GM21528 (cell line): ENCODE measurements at regions not wholly inside any gene's neighbourhood (a gene's known extent, or its start where the extent isn't known, plus 50 kb on each side); places are given as distances from the start of the nearest gene placed in this dataset.

Experiments
- ATAC-seq: cut with Tn5 transposase; IDR thresholded peaks from one replicate; pipeline ENCODE4 v1.9.1; 2021; ENCODE audit warnings: mild to moderate bottlenecking, moderate library complexity; ENCODE audit not compliant: unreplicated experiment, low FRiP score

- no peak for ATAC-seq
Measured at GRCh38 chr3:15942936-15943335, 145.2 kb upstream of the ANKRD28 start.

GRCh38 chr3:15948388-15948787 lies 150.6 kb upstream of the ANKRD28 start:
- ATAC-seq = no peak

GRCh38 chr3:15952543-15953175 lies 154.9 kb upstream of the ANKRD28 start:
- no peak for ATAC-seq

- no peak for ATAC-seq
Measured at GRCh38 chr3:15953841-15954240, 156.1 kb upstream of the ANKRD28 start.

- ATAC-seq = no peak
Measured at GRCh38 chr3:15955968-15956367, 158.2 kb upstream of the ANKRD28 start.

- no peak for ATAC-seq
Measured at GRCh38 chr3:15958692-15959433, 161.1 kb upstream of the ANKRD28 start.

GRCh38 chr3:15959434-15959811 lies 161.6 kb upstream of the ANKRD28 start:
- ATAC-seq = no peak

GRCh38 chr3:15964605-15965442 lies 167.0 kb upstream of the ANKRD28 start:
- no peak for ATAC-seq

- ATAC-seq = no peak
Measured at GRCh38 chr3:15967577-15967976, 169.8 kb upstream of the ANKRD28 start.

- ATAC-seq = no peak
Measured at GRCh38 chr3:15969874-15970640, 172.3 kb upstream of the ANKRD28 start.

GRCh38 chr3:15973414-15973813 lies 175.6 kb upstream of the ANKRD28 start:
- no peak for ATAC-seq

GRCh38 chr3:15973940-15974339 lies 176.2 kb upstream of the ANKRD28 start:
- no peak for ATAC-seq

- no peak for ATAC-seq
Measured at GRCh38 chr3:15974647-15975046, 176.9 kb upstream of the ANKRD28 start.

GRCh38 chr3:15976524-15976923 lies 178.7 kb upstream of the ANKRD28 start:
- ATAC-seq = no peak

- ATAC-seq = no peak
Measured at GRCh38 chr3:15977090-15977489, 179.3 kb upstream of the ANKRD28 start.

GRCh38 chr3:15977598-15978232 lies 179.9 kb upstream of the ANKRD28 start:
- ATAC-seq = no peak

GRCh38 chr3:15978801-15979200 lies 181.0 kb upstream of the ANKRD28 start:
- ATAC-seq = no peak

GRCh38 chr3:15979495-15979894 lies 181.7 kb upstream of the ANKRD28 start:
- no peak for ATAC-seq

GRCh38 chr3:15979900-15980299 lies 182.1 kb upstream of the ANKRD28 start:
- ATAC-seq = no peak

- no peak for ATAC-seq
Measured at GRCh38 chr3:15982243-15982642, 184.5 kb upstream of the ANKRD28 start.
